SIG-M5 (cell line): ENCODE measurements at regions not wholly inside any gene's neighbourhood (a gene's known extent, or its start where the extent isn't known, plus 50 kb on each side); places are given as distances from the start of the nearest gene placed in this dataset.

ENCODE experiments used
- DNase-seq: peaks from one replicate; lab custom pipeline; 2025; lab: John Stamatoyannopoulos, UW

DNA sequence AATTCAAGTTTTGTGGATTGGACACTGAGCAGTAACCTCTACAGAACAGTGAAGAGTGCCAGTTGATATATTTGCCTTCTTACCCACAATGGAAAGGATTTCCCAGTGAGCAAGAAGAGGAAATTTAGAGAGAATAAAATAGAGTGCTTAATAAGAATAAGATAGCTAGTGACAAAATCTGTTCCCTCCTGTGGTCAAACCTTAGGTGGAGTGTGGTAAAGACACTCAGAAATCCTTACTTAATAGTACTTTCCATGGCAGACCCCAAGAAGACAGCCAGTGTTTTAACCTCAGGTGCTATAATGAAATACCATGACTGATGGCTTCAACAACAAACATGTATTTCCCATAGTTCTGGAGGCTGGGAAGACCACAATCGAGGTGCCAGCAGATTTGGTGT lies 108.4 kb upstream of the TNFAIP3 start:
- DNase-seq, result no peak

DNA sequence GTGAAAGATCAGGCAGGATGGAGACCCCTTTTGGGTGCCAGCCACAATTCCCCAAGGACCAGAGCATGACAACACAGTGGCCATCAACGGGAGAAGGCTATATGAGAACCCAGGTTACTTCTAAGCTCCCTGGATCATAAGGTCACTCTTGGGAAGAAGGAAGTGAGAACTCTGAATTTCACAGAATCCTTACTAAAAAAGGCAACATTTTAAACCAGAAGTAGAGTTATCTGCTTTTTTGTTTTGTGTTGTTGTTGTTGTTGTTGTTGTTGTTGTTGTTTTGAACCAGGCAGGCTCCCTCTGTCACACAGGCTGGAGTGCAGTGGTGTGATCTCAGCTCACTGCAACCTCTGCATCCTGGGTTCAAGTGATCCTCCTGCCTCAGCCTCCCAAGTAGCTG lies 107.4 kb upstream of the TNFAIP3 start:
- no peak for DNase-seq

DNA sequence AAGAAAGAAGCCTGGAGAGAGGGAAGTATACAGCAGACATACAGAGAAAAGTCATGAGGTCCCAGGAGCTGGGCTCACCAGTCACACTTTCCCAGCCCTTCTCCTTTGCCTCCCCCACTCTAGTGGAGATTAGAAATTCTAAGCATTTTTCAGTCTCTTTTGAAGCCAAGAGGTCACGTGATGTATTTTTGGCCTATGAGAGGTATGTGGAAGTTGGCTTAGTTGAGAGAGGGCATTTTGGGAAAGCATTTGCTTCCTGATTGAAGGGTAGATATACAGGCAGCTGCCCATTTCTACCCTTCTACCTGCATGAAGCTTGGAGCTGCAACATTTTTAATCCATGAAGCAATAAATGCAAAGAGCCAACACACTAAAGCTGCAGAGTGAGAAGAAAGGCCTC lies 106.0 kb upstream of the TNFAIP3 start:
- DNase-seq, result no peak

DNA sequence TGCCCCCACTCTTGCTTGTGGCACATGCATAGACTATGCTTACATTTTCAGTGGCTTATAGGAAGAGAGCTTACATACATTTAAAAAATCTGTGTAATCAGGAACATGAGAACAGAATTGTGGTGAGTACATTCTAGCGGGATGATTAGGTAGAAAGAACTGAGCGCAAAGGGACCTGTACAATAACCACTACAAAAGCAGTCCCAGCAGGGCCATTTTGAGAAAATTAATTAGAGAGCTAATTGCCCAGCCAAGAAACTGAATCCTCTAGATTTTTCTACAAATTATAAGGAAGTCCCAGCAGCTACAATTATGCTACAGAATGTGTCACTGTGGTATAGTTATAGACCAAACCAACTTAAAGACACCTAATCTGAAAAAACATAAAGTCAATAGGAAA lies 105.6 kb upstream of the TNFAIP3 start:
- no peak for DNase-seq

DNA sequence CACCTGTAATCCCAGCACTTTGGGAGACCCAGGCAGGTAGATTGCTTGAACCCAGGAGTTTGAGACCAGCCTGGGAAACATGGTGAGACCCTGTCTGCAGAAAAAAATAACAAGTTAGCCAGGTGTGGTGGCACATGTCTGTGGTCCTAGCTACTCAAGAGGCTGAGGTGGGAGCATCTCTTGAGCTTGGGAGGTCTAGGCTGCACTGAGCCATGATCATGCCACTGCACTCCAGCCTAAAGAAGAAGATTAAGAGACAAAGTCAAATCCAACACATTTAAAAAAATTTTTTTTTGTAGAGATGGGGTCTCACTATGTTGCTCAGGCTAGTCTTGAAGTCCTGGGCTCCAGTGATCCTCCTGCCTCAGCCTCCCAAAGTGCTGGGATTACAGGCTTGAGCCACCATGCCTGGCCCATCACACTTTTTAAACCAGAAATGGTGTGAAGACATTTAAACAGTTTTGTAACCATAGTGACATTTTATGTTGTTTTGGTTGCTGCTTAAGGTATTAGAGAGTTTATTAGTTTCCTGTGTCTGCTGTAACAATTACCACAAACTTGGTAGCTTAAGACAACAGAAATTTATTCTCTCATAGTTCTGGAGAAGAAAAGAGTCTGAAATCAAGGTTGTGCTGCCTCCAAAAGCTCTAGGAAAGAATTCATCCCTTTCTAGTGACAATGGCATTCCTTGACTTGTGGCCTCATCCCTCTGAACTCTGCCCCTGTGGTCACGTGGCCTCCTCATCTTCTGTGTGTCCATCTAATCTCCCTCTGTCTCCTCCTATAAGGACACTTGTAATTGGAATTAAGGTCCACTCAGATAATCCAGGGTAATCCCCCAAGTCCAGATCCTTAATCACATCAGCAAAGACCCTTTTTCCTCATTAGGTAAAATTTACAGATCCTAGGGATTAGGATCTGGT lies 104.6 kb upstream of the TNFAIP3 start:
- DNase-seq, result no peak

DNA sequence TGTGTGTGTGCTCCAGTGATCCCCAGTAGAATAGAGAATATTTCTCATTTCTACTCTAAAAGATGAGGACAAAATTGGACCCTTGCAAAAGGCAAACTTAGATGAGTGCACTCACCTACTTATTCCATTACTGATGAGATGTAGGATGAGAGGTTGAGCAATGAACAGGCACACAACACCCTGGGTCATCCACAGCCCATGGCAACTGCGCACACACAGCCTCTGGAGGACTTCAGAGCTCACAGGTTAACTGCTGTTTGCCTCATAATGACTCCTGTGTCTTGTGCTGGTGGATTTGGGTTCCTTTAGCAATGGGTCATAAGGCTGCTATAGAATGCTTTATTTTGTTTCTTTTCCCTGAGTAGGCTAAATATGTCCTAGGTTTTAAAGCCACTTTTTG lies 103.6 kb upstream of the TNFAIP3 start:
- DNase-seq, result no peak

DNA sequence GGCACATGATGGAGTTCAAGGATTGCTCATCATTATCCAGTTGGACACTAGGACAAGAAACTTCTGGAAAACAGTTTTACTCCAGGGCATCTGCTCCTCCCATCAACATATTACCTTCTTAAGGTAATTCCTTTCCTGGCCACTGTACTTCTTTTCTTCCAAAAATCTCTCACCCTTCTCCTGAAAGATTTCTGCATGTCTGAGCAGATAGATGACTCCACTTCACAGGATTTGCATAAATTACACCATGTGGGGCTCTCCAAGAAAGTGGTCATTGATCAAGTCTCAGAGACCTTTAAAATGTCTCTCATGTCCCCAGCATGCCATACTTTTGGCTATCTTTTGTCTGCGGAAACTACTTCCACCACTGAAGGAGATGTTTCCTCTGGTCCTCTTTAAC lies 103.2 kb upstream of the TNFAIP3 start:
- DNase-seq, result no peak

DNA sequence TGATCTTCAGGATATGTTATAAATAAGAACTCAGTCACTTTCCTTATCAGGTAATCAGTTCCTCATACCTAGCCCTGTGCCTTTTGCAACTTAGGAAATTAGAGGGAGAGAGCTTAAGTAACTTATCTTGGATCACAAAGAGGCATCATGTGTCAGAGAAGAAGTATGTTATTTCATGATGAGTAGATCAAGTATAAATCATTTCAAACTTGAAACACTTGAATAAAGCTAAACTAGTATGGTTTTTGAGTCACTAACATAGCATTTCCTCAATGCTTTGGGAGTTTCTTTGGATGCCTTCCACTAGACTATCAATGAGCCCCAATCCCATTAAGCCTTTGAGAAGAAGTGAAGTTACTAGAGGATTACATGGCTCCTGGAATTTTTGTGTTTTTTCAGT lies 102.6 kb upstream of the TNFAIP3 start:
- DNase-seq, result no peak

DNA sequence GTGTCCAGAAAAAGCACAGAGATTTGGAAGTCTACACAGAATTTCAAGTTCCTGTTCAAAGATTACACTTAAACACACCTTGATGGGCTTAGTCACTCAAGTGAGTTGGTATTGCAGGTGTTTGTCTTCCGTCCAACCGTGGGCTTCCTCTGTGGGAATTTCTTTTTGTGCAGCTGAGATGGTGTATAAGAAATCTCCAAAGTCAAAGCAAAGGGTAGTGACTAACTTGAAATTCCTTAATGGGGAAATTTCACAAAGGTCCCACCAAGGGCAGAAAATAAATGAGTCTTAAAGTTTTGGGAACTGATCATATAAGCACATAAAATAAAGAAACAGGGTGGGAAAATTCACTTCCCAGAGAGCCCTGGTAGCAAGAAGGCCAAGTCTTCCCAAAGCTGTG lies 102.0 kb upstream of the TNFAIP3 start:
- DNase-seq, result no peak

DNA sequence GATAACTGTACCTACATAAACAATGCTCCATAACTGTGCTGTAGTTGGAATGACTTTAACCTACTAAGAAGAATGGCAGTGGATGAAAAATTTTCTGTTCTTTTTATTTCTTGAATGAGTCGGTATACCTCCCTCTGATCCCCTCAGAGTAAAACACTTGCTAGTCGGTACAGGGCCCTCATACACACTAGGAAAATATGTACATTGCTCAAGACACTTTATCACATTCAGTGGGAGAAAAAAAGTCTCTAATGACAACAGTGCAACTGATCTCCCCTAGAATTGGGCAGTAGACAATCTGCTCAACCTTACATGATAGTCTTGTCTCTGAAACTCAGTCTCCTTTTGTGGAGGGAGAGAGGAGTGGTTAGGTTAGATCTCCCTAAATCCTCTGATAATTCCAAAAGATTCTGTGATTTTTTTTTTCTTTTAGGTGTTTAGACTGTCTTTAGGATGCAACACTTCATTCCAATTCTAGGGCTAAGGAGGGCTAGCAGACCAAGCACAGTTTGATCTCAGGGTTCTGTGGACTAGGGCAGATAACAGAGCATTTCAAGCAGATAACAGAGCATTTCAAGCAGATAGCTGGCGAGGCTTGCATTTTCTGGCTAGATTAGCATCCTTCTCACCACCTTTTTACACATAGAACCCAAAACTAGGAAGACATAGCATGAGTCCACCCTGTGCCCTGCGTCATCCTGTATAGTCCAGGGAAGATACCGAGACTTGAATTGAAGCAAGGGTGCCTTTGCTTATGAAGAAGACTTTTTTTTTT lies 100.3 kb upstream of the TNFAIP3 start:
- DNase-seq, result no peak

DNA sequence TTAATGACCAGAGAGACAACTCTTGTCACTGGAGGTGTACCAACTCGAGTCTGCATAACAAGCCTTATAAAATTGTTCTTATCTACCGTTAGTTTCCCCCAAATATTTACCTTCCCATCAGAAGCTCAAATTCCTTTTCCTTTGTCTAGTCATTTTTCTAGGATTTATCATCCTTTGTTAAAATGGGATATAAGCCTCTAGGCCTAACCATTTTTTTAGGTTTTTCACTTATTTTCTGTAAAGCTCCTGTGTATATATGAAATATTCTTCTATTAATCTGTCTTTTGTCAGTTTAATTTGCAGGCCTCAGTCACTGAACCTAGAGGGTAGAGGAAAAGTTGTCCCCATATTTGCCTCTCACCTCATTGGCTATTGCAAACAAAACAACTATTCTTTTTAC lies 99.6 kb upstream of the TNFAIP3 start:
- DNase-seq, result no peak

DNA sequence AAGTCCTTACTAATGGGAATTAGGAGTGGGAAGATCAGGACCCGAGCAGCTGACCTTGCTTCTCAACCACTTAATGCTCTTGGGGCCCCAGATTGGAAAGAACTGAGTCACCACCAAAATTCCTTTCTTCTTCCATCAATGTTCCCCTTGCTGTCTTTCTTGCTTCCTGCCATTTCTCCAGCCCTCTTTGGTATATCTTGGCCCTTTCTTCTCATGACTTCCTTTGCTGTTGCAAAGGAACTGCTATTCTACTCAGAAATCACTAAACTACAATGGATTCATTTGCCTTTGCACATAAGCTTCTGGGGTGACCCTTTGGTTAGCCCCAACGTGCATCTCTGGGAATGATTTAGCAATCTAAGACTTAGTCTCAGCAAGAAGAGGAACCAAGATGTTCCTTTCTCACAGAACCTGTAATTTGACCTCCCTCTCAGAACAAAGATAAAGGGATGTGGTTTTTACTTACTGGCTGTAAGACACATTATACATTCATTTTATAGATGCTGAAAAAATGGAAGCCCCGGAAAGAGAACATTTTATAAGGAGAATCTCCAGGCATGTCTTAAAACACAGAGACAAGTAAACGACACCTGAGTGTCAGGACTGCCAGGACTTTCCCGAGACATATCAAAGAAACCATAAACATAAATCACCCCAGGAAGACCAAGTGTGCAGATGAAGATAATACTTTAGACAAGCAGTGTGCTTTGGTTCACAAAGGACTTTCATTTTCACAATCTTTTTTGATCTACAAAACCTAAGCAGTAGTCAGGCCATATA lies 99.0 kb upstream of the TNFAIP3 start:
- DNase-seq, result peak; percentile 71

DNA sequence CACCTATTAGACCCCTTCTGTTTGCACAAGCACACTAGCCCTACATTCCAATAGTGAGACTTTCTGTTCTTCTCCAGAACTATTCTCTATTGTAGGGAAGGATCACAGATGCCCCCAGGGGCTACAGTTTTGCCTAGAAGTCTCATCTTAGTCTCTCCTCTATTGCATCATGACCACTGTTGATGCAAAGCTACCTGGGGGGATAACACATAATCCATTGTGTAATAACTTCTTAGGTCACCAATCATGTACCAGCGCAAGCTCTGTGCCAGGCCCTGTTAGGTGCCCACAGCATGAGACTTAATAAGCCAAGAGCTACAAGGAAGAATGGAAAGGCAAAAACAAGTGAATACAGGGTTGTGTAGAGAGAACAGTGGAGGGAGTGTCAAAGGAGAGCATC lies 98.1 kb upstream of the TNFAIP3 start:
- no peak for DNase-seq

DNA sequence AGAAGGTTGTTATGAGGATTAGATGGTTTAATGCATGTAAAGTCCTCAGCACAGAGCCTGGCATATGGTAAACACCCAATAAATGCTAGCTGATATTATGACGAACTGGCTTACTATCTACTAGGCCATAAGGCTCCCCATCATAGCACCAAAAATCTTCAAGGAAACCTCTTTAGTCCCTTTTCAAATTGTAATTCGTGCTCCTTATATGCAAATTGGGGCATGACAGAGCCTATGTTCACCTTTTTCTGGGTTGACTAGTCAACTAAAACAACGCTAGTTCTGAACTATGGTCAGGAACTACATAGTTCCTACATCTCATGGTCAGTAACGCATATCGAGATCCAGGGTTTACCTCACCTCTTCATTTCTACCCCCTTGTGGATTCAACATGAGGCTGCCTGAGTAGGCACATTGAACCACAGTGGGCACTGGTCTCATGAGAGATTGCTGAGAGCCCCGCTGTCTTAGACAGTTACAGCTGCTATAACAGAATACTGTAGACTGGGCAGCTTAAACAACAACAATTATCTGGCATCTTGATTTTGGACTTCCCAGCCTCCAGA lies 97.2 kb upstream of the TNFAIP3 start:
- no peak for DNase-seq

DNA sequence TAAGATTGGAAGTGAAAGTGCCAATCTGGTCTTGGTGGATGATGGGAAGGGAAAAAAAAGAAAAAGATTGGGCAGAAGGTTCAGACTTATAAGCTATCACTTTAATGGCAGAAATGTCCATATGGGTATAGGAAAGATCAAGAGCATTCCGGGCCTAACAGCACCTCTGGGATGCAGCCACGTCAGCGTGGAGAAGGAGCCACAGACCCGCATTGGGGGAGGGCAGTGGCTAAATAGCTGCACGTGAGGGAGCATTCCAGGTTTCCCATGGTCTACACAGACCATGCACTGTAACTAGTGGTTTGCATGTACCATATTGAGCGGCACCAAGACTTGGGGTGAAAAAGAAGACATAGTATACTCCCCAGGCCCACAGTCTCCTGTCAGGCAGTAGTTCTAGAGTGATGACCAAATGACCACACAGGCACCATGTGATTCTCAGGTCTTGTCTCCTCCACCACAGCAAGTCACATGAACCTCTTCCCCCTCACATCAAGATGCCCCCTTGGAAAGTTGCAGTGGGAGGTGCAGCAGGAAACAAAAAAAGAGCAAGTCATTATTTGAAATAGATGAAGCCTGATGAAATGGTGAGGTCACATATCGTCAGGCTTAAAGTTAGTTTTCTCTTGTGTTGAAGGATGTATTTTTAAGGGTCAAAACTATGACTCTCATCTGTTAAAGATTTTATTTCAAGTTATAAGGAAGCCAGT lies 94.4 kb upstream of the TNFAIP3 start:
- no peak for DNase-seq

DNA sequence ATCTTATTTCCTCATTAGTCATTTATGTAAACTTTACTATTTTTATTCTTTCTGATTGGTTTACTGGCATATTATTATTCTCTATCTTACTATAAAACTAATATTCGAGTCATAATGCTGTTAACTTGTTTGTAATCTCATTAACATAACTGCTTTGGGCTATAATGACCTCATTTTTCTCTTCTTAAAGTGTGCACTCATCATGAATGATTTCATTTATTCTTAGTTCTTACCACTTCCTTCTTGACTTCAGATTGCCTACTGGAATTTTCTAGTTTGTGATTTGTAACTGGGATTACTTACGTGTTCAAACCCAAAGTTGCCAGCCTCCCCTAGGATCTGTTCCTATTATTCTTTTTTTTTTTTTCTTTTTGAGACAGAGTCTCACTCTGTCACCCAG lies 91.8 kb upstream of the TNFAIP3 start:
- no peak for DNase-seq

DNA sequence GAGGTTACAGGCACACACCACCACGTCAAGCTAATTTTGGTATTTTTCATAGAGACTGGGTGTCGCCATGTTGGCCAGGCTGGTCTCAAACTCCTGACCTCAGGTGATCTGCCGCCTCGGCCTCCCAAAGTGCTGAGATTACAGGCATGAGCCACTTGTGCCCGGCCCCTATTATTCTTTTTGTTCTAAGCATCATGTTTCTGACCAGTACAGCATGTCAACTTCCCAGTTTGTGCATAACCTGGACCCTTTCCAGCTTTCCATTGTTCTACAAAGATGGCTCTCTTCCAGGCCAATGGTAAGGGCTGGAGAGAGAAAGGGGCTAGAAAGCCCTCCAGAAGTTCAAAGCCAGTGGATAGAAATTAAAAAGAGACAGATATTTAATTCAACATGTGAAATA lies 91.3 kb upstream of the TNFAIP3 start:
- no peak for DNase-seq

DNA sequence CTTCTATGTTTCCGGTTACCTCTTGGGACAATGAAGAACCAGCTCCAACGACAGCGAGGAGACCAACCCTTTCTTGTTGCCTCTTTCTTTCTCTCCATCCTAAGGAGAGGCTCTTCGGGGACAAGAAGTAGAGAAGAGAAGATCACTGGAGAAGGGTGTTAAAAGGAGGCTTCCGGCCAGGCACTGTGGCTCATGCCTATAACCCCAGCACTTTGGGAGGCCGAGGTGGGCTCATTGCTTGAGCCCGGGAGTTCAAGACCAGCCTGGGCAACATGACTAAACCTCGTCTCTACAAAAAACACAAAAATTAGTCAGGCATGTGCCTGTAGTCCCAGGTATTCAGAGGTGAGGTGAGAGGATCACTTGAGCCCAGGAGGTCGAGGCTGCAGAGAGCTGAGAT lies 90.8 kb upstream of the TNFAIP3 start:
- no peak for DNase-seq

DNA sequence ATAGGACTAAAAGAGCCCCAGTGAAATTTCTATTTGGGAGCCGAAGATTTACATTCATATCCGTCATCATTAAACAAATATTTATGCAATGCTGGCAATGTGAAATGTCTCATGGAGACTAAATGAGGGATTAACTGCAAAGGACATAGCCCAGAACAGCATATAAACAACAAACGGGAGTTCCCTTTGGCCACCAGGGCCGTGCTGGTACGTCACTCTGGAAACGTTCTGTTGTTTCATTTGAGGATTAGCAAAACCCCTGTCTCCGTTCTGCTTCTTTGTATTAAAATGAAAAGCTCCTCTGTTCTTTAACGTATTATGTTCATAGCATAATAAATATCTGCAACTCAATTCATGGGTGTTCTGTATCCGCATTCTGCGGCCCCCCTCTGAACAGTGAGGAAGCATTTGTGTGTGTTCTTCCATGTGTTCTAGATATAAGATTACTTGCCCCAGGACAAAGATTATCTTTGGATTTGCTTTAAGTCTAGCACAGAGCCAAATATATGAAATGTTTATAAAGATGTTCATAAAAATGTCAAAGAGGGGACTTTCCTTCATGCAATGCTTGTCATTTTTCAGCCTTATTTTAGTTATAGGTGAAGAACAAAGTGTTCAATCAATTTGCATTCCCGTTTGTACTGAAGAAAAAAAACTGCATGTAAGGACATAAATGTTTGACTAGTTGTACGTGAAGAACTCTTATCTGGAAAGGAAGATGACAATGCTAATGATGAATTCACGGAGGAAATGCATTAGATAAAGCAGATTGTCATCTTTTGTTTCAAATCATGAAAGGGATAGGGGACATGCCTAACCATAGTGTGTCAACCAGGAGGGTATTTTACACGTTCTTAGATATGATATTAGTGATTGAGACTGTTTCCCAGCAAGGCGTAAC lies 90.0 kb upstream of the TNFAIP3 start:
- no peak for DNase-seq

DNA sequence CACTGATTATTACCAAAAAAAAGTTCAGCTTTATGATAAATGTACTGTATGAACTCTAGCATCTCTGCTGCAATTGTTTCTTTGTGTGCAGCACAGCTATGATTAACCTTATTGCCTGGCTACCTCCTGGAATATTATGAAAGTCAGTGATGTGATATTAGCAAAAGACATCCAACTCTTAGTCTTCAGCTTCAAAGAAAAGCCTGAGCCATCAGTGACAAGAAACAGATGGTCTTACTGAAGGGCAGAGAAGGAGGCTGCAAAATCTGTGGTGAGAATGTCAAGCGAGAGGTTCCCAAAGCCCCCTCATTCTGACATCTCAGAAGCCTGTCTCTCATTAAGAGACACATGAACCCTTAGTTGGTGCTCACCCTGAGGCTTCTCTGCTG lies 89.4 kb upstream of the TNFAIP3 start:
- no peak for DNase-seq

DNA sequence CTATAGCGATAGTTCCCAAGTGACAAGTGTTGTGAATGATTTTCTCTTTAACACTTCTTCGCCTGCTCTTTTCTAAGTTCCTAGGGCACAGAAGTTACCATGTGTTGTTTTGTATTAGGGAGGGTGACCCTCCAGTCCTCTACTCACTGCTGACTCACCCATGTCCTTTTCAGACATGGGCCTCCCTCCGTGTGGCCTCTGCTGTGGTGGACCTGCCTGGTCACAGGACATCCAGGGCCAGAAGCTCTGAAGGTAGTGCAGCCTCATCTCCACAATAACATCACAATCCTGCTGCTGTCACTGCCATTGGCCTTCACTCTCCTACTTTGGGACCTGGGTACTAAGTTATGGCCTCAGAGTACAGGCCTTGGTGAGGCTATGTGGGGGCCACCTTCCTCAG lies 87.1 kb upstream of the TNFAIP3 start:
- DNase-seq, result no peak
